H1 (cell line): ENCODE measurements at regions not wholly inside any gene's neighbourhood (a gene's known extent, or its start where the extent isn't known, plus 50 kb on each side); places are given as distances from the start of the nearest gene placed in this dataset.

Source experiments
- CTCF ChIA-PET: fragments of 300-600 bp; sonication (Branson Sonifier 250); formaldehyde crosslinking; loops from one replicate; lab custom pipeline; 2021; ENCODE audit not compliant: partially characterized antibody; lab: Charles Lee
- POLR2A ChIA-PET: fragments of 300-600 bp; sonication (Branson Sonifier 250); formaldehyde crosslinking; loops from one replicate; lab custom pipeline; 2021; ENCODE audit warnings: inconsistent platforms; ENCODE audit not compliant: partially characterized antibody; lab: Charles Lee
- DNase-seq, 2 experiments: peaks; one replicate each; pipeline versions ENCODE4 v3.0.0 to v3.0.0-alpha.2; 2010 to 2022; ENCODE audit warnings: low spot score in 2 of 2, low read depth in 1 of 2, mixed read lengths in 1 of 2
- FAIRE-seq: peaks from 2 replicates; lab custom pipeline; 2011; peaks lifted over from hg19 to GRCh38; lab: Jason Lieb, UNC
- H2AFZ ChIP-seq: 2 replicates; pipeline ENCODE4 v1.8.1; 2012; ENCODE audit warnings: low read length, inconsistent platforms
- H2AK5ac ChIP-seq: 2 replicates; pipeline ENCODE4 v1.6.1; 2013; ENCODE audit warnings: low read depth, low read length
- H2BK120ac ChIP-seq: replicated peaks from 2 replicates; pipeline ENCODE3; 2013; ENCODE audit warnings: low read depth, low read length, inconsistent platforms
- H2BK12ac ChIP-seq: 2 replicates; pipeline ENCODE4 v1.6.1; 2013; ENCODE audit warnings: low read depth, low read length
- H2BK15ac ChIP-seq: 2 replicates; pipeline ENCODE4 v1.6.1; 2013; ENCODE audit warnings: low read length
- H2BK20ac ChIP-seq: 2 replicates; pipeline ENCODE4 v1.6.1; 2013; ENCODE audit warnings: low read length
- H2BK5ac ChIP-seq: 2 replicates; pipeline ENCODE4 v1.6.1; 2013; ENCODE audit warnings: low read depth, low read length
- H3K14ac ChIP-seq: 2 replicates; pipeline ENCODE4 v1.6.1; 2013; ENCODE audit warnings: inconsistent platforms; ENCODE audit not compliant: insufficient read length
- H3K18ac ChIP-seq: 2 replicates; pipeline ENCODE4 v1.6.1; 2013; ENCODE audit warnings: low read length; ENCODE audit errors: extremely low read depth
- H3K23ac ChIP-seq: 2 replicates; pipeline ENCODE4 v1.6.1; 2013; ENCODE audit warnings: inconsistent platforms; ENCODE audit not compliant: insufficient read length
- H3K23me2 ChIP-seq: 2 replicates; pipeline ENCODE4 v1.6.1; 2013; ENCODE audit warnings: low read depth, low read length
- H3K27ac ChIP-seq: 2 replicates; pipeline ENCODE4 v1.6.1; 2011; ENCODE audit warnings: low read depth, low read length, inconsistent platforms
- H3K27me3 ChIP-seq, 4 experiments: replicated peaks in 1 of 4; 1 replicate in 1 of 4; 2 replicates in 3 of 4; pipeline versions ENCODE4 v1.6.1 to v1.8.1; 2011 to 2013; ENCODE audit warnings: low read length in 3 of 4, mild to moderate bottlenecking in 3 of 4, inconsistent platforms in 2 of 4, mixed read lengths in 2 of 4, moderate library complexity in 1 of 4; ENCODE audit not compliant: control insufficient read depth in 3 of 4, insufficient read depth in 3 of 4; ENCODE audit errors: extremely low read depth in 1 of 4
- H3K36me3 ChIP-seq, 4 experiments: 2 replicates each; pipeline versions ENCODE4 v1.6.1 to v1.8.1; 2011 to 2013; ENCODE audit warnings: mild to moderate bottlenecking in 4 of 4, low read length in 3 of 4, moderate library complexity in 2 of 4, control low read depth in 1 of 4, inconsistent platforms in 1 of 4; ENCODE audit not compliant: insufficient read depth in 4 of 4, control insufficient read depth in 2 of 4
- H3K4ac ChIP-seq: replicated peaks from 2 replicates; pipeline ENCODE3; 2013; ENCODE audit warnings: low read length, low read depth, mixed read lengths, inconsistent platforms; ENCODE audit not compliant: insufficient read length
- H3K4me1 ChIP-seq, 4 experiments: replicated peaks in 1 of 4; 1 replicate in 1 of 4; 2 replicates in 3 of 4; pipeline versions ENCODE4 v1.6.1 to v1.8.1; 2011 to 2013; ENCODE audit warnings: low read length in 3 of 4, inconsistent platforms in 2 of 4, mixed read lengths in 1 of 4; ENCODE audit not compliant: insufficient read depth in 4 of 4, control insufficient read depth in 3 of 4
- H3K4me2 ChIP-seq, 2 experiments: 2 replicates each; pipeline versions ENCODE4 v1.6.1 to v1.8.1; 2011 to 2013; ENCODE audit warnings: low read depth in 2 of 2, low read length in 2 of 2, control low read depth in 1 of 2, inconsistent platforms in 1 of 2, mild to moderate bottlenecking in 1 of 2; ENCODE audit not compliant: insufficient read depth in 1 of 2
- H3K4me3 ChIP-seq, 4 experiments: fragments of 200-600, 300-600 bp in 1 of 4; sonication (generic), shearing (Covaris generic), sonication (Bioruptor Twin) in 1 of 4; 2 replicates each; pipeline versions ENCODE4 v1.5.1 to v1.8.1; 2011 to 2016; ENCODE audit warnings: low read length in 4 of 4, low read depth in 3 of 4, control low read depth in 2 of 4, inconsistent platforms in 2 of 4, mild to moderate bottlenecking in 2 of 4, mixed read lengths in 1 of 4, moderate library complexity in 1 of 4; ENCODE audit not compliant: insufficient read depth in 2 of 4; ENCODE audit errors: extremely low read depth in 1 of 4
- H3K56ac ChIP-seq: replicated peaks from 2 replicates; pipeline ENCODE3; 2013; ENCODE audit warnings: low read depth, mild to moderate bottlenecking, mixed read lengths, low read length, inconsistent platforms; ENCODE audit not compliant: insufficient read length
- H3K79me1 ChIP-seq: 2 replicates; pipeline ENCODE4 v1.6.1; 2013; ENCODE audit warnings: low read depth, low read length, control low read depth
- H3K79me2 ChIP-seq, 2 experiments: 2 replicates each; pipeline versions ENCODE4 v1.6.1 to v1.8.1; 2012 to 2013; ENCODE audit warnings: low read length in 2 of 2, mild to moderate bottlenecking in 2 of 2, inconsistent platforms in 1 of 2; ENCODE audit not compliant: insufficient read depth in 2 of 2, control insufficient read depth in 1 of 2
- H3K9ac ChIP-seq, 4 experiments: replicated peaks in 1 of 4; 1 replicate in 1 of 4; 2 replicates in 3 of 4; pipeline versions ENCODE4 v1.6.1 to v1.8.1; 2011 to 2013; ENCODE audit warnings: low read depth in 3 of 4, low read length in 3 of 4, control low read depth in 2 of 4, mild to moderate bottlenecking in 2 of 4, moderate library complexity in 2 of 4, inconsistent platforms in 1 of 4; ENCODE audit errors: extremely low read depth in 1 of 4
- H3K9me3 ChIP-seq, 2 experiments: 2 replicates each; pipeline versions ENCODE4 v1.6.1 to v1.8.1; 2012 to 2013; ENCODE audit warnings: mild to moderate bottlenecking in 2 of 2, moderate library complexity in 2 of 2, control low read depth in 1 of 2, inconsistent platforms in 1 of 2, low read depth in 1 of 2, low read length in 1 of 2, mixed read lengths in 1 of 2; ENCODE audit not compliant: insufficient read depth in 2 of 2
- H4K20me1 ChIP-seq, 2 experiments: replicated peaks in 1 of 2; 2 replicates each; pipeline versions ENCODE3 to v1.8.1; 2011 to 2013; ENCODE audit warnings: inconsistent platforms in 2 of 2, low read length in 2 of 2, mild to moderate bottlenecking in 1 of 2; ENCODE audit not compliant: insufficient read depth in 2 of 2, control insufficient read depth in 1 of 2
- H4K5ac ChIP-seq: 2 replicates; pipeline ENCODE4 v1.6.1; 2013; ENCODE audit warnings: low read length, low read depth, mixed read lengths, inconsistent platforms; ENCODE audit not compliant: insufficient read length
- H4K8ac ChIP-seq: 2 replicates; pipeline ENCODE4 v1.8.0; 2013; ENCODE audit warnings: mild to moderate bottlenecking, moderate library complexity, low read length, inconsistent platforms; ENCODE audit not compliant: insufficient read depth; ENCODE audit errors: extremely low read depth
- H4K91ac ChIP-seq: replicated peaks from 2 replicates; pipeline ENCODE3; 2013; ENCODE audit warnings: low read length, mixed read lengths, inconsistent platforms; ENCODE audit not compliant: insufficient read length
- ASH2L ChIP-seq: fragments of 200-600, 300-600 bp; sonication (generic); IDR thresholded peaks from one replicate; pipeline ENCODE4 v1.7.1; 2017; ENCODE audit warnings: low read length
- CEBPB ChIP-seq: IDR thresholded peaks from 2 replicates; pipeline ENCODE4 v1.6.1; 2012; ENCODE audit warnings: low read depth, low read length
- CHD2 ChIP-seq: IDR thresholded peaks from 2 replicates; pipeline ENCODE4 v1.6.1; 2012; ENCODE audit warnings: low read length, improper control_type of control experiment
- CTCF ChIP-seq, 3 experiments: IDR thresholded peaks; 1 replicate in 2 of 3; 2 replicates in 1 of 3; pipeline versions ENCODE4 v1.5.1 to v1.6.1; 2011; ENCODE audit warnings: low read length in 3 of 3, mild to moderate bottlenecking in 3 of 3, inconsistent platforms in 2 of 3, low read depth in 1 of 3, moderate library complexity in 1 of 3; ENCODE audit not compliant: insufficient read depth in 1 of 3; ENCODE audit errors: control extremely low read depth in 1 of 3
- MAFK ChIP-seq: IDR thresholded peaks from 2 replicates; pipeline ENCODE4 v1.6.1; 2012; ENCODE audit warnings: low read depth, mild to moderate bottlenecking, improper control_type of control experiment, low read length
- RFX5 ChIP-seq: IDR thresholded peaks from 2 replicates; pipeline ENCODE4 v1.6.1; 2011; ENCODE audit warnings: low read depth, low read length, improper control_type of control experiment, borderline replicate concordance
- SIN3A ChIP-seq, 2 experiments: IDR thresholded peaks in 1 of 2; conservative IDR thresholded peaks in 1 of 2; 2 replicates each; pipeline ENCODE4 v1.6.1; 2011 to 2012; ENCODE audit warnings: low read length in 2 of 2, improper control_type of control experiment in 1 of 2, low read depth in 1 of 2, mild to moderate bottlenecking in 1 of 2
- TBP ChIP-seq: IDR thresholded peaks from 2 replicates; pipeline ENCODE4 v1.6.1; 2011; ENCODE audit warnings: low read depth, low read length, improper control_type of control experiment
- WGBS, 2 experiments: shearing (Covaris generic) in 1 of 2; methylation state at CpG; one replicate each; pipeline versions ENCODE4 v1.1.6 to v1.1.7; 2013 to 2015; ENCODE audit warnings: low lambda C conversion rate in 2 of 2, mixed read lengths in 2 of 2, inconsistent platforms in 1 of 2, low coverage in 1 of 2, missing lambda C conversion rate in 1 of 2; ENCODE audit not compliant: insufficient replicate concordance in 2 of 2, insufficient coverage in 1 of 2, insufficient read length in 1 of 2; ENCODE audit errors: extremely low coverage in 1 of 2, missing lambda C conversion rate in 1 of 2; 5-methylcytosine and 5-hydroxymethylcytosine counted together

- no peak overlapping the region for H3K27ac ChIP-seq
- no peaks in the 10 kb centered on the region for H3K79me1 ChIP-seq
- no peak overlapping the region for H2BK20ac ChIP-seq
- H3K14ac ChIP-seq = no peak overlapping the region
- no peak overlapping the region for H4K91ac ChIP-seq
- no peaks in the 10 kb centered on the region for H3K9me3 ChIP-seq
- no peak overlapping the region for H4K5ac ChIP-seq
- H3K56ac ChIP-seq = no peak overlapping the region
- H3K4me2 ChIP-seq = no peak overlapping the region
- H3K18ac ChIP-seq = no peak overlapping the region
- no peak for TF ChIP-seq ASH2L
- no peak for TF ChIP-seq RFX5
- no peak for TF ChIP-seq CTCF (IDR thresholded peaks at IDR 0.05; ENCODE audit: control extremely low read depth in 1 of 3, insufficient read depth in 1 of 3, low read depth in 1 of 3, low read length in 3 of 3)
- TF ChIP-seq CEBPB = no peak
- no peak for TF ChIP-seq SIN3A (conservative IDR thresholded peaks at IDR 0.05 in 1 of 2, IDR thresholded peaks at IDR 0.05 in 1 of 2; ENCODE audit: low read depth in 1 of 2, low read length in 2 of 2)
- TF ChIP-seq TBP = no peak
- no peak for TF ChIP-seq MAFK
- no peak for TF ChIP-seq CHD2
- H3K23ac ChIP-seq = no peak overlapping the region
- H4K8ac ChIP-seq = no peak overlapping the region
- DNase-seq = no peak
- FAIRE-seq = no peak
- no peak overlapping the region for H2BK5ac ChIP-seq
- ChIA-PET POLR2A (no interaction called here), CTCF (interaction anchor here (0.8 to 1.8 kb wide), 3 partner anchors 19 to 166 kb away, joined by 3 to 7 read pairs (median 4); no protein-coding TSS in a partner anchor)
- H3K79me2 ChIP-seq = no peaks in the 10 kb centered on the region
- H4K20me1 ChIP-seq = no peaks in the 10 kb centered on the region
- no peaks in the 10 kb centered on the region for H3K23me2 ChIP-seq
- H3K27me3 ChIP-seq = no peaks in the 10 kb centered on the region; a peak in 1 of 7 replicates
- no peak overlapping the region for H2BK15ac ChIP-seq
- no peak overlapping the region for H2BK12ac ChIP-seq
- WGBS, 2 experiments = 77% methylated on average over 3 of the region's 3 CpGs; no CpG with 5 or more reads in 1 of the 2 experiments
- H3K4ac ChIP-seq = no peak overlapping the region
- no peaks in the 10 kb centered on the region for H3K36me3 ChIP-seq
- peak overlapping the region; percentile 73; the same call in 1 of the 2 replicates for H2AFZ ChIP-seq
- H2BK120ac ChIP-seq = no peak overlapping the region
- no peak overlapping the region for H3K4me3 ChIP-seq
- no peak overlapping the region for H3K9ac ChIP-seq
- H3K4me1 ChIP-seq = no peaks in the 10 kb centered on the region
- no peak overlapping the region for H2AK5ac ChIP-seq
Observed at GRCh38 chr6:11330413-11330760, 97.9 kb upstream of the NEDD9 start.
